Activated naive CD4-positive, alpha-beta T cell treated with anti-CD3 and anti-CD28 coated beads for 36 hours (primary cell): ENCODE measurements at regions not wholly inside any gene's neighbourhood (a gene's known extent, or its start where the extent isn't known, plus 50 kb on each side); places are given as distances from the start of the nearest gene placed in this dataset.

Experiments used
- CTCF ChIA-PET: fragments of 350-600 bp; sonication (Branson Sonifier 250); formaldehyde crosslinking; loops from one replicate; lab custom pipeline; 2021; ENCODE audit warnings: antibody characterized with exemption; lab: Charles Lee
- DNase-seq: peaks from one replicate; pipeline ENCODE4 v3.0.0-alpha.2; 2020
- H3K27ac Mint-ChIP-seq: one replicate; pipeline ENCODE4 v1.8.0; 2021; ENCODE audit warnings: mild to moderate bottlenecking, mixed read lengths
- H3K27me3 Mint-ChIP-seq: one replicate; pipeline ENCODE4 v1.8.0; 2021; ENCODE audit warnings: low read depth, mixed read lengths
- H3K36me3 Mint-ChIP-seq: one replicate; pipeline ENCODE4 v1.8.0; 2021; ENCODE audit warnings: low read depth, mixed read lengths
- H3K4me1 Mint-ChIP-seq: one replicate; pipeline ENCODE4 v1.8.0; 2021; ENCODE audit warnings: low read depth, mixed read lengths
- H3K4me3 Mint-ChIP-seq: one replicate; pipeline ENCODE4 v1.8.0; 2021; ENCODE audit warnings: mild to moderate bottlenecking, moderate library complexity, mixed read lengths
- H3K9me3 Mint-ChIP-seq: one replicate; pipeline ENCODE4 v1.8.0; 2021; ENCODE audit warnings: mixed read lengths
- intact Hi-C: fragments of 100-400 bp; cut with micrococcal nuclease; formaldehyde crosslinking; loops from one replicate; pipeline ENCODE4 v1.15.1; 2023

DNA sequence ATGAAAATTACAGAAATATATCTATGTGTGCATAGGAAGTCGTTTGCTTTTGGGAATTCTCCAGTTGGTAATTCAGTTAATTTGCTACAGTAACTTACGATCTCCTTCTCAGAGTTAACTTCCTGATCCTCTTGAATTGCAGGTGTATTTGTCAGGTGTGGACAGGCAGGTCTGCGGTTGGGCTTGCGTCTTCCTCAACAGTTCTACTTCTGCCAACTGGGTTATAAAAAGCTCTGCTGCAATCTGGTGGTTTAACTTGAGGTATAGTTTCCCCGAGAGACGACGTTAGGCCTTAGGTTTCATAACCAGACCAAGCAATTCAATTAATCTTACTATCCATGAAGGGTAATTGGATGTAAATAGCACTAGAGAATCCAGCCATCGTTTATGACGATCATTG, 88.2 kb downstream of the GABPA start:
- Mint-ChIP-seq H3K27ac (no peak overlapping the region), H3K9me3 (no peaks in the 10 kb centered on the region), H3K4me3 (no peak overlapping the region), H3K27me3 (no peaks in the 10 kb centered on the region), H3K36me3 (no peaks in the 10 kb centered on the region), H3K4me1 (no peaks in the 10 kb centered on the region)
- DNase-seq, result no peak
- intact Hi-C loops, result no loop called here
- CTCF ChIA-PET, result no interaction called here

GRCh38 chr21:25826652-25827051, 91.9 kb downstream of the GABPA start:
- intact Hi-C loops, result no loop called here
- Mint-ChIP-seq H3K4me3 (no peak overlapping the region), H3K4me1 (no peaks in the 10 kb centered on the region), H3K36me3 (no peaks in the 10 kb centered on the region), H3K27ac (no peak overlapping the region), H3K27me3 (peaks cover 4% of the 10 kb centered on the region), H3K9me3 (no peaks in the 10 kb centered on the region)
- CTCF ChIA-PET, result interaction anchor here (0.6 to 1.4 kb wide), 3 partner anchors 16 to 218 kb away, joined by 3 to 5 read pairs (median 3); no protein-coding TSS in a partner anchor
- DNase-seq, result no peak

DNA sequence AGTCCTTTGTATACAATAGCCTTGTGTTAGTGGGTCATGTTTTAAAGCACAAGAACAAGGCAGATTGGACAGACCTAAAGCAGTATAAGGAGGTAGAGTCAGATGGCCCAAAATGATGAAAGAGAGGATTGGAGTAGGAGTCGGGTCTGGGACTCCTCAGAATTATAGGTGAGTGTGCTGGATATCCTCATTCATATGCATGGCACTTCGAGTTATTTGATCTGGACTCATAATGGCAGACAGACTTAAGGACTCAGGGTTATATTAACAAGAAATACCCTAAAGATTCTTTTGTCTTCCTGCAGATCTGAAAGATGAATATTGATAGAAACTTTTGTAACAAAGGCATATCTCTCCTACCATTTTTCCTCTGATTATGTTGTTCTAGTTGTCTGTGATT, 92.7 kb downstream of the GABPA start:
- Mint-ChIP-seq H3K36me3 (no peaks in the 10 kb centered on the region), H3K27ac (no peak overlapping the region), H3K4me3 (no peak overlapping the region), H3K9me3 (no peaks in the 10 kb centered on the region), H3K4me1 (no peaks in the 10 kb centered on the region), H3K27me3 (peaks cover 4% of the 10 kb centered on the region)
- CTCF ChIA-PET, result no interaction called here
- intact Hi-C loops, result no loop called here
- DNase-seq, result no peak
